K562 (cell line): ENCODE measurements at regions not wholly inside any gene's neighbourhood (a gene's known extent, or its start where the extent isn't known, plus 50 kb on each side); places are given as distances from the start of the nearest gene placed in this dataset.
A peak's percentile ranks its signal among the peaks of the same experiment; 100 is the strongest.

ENCODE experiments used
- ATAC-seq: fragments of 200-7000 bp; cut with Tn5 transposase; 3 replicates; pipeline ENCODE4 v1.9.1; 2020; ENCODE audit warnings: moderate library complexity
- BruUV-seq: library from RNA; stranded (reverse); fragments of 400-500 nt; replicated peaks from 2 replicates; lab custom pipeline; 2021; lab: Mats Ljungman, UMichigan
- CTCF ChIA-PET: fragments of 300-600 bp; formaldehyde crosslinking; extraction: SDS; loops from one replicate; lab custom pipeline; 2021; ENCODE audit warnings: low intra/inter-chr PET ratio; lab: Yijun Ruan, JAX
- POLR2A ChIA-PET: fragments of 300-600, 350-650 bp; sonication (Branson Sonifier 250); formaldehyde crosslinking; extraction: SDS; loops from one replicate; lab custom pipeline; 2021; ENCODE audit warnings: antibody characterized with exemption, inconsistent platforms; lab: Yijun Ruan, JAX
- DNase-seq, 4 experiments: peaks; one replicate each; pipeline versions ENCODE4 v3.0.0 to v3.0.0-alpha.2; 2011 to 2018; ENCODE audit warnings: low spot score in 3 of 4, mixed read lengths in 3 of 4; ENCODE audit errors: extremely low read depth in 1 of 4
- FAIRE-seq: peaks from 2 replicates; lab custom pipeline; 2011; peaks lifted over from hg19 to GRCh38; lab: Jason Lieb, UNC
- H2AFZ ChIP-seq: 2 replicates; pipeline ENCODE4 v1.6.0; 2011; ENCODE audit warnings: low read depth, low read length, control low read depth, inconsistent platforms
- H3K27ac ChIP-seq: fragments of 200-600 bp; 3 replicates; pipeline ENCODE4 v1.8.0; 2011; ENCODE audit warnings: low read depth, mild to moderate bottlenecking, control low read depth, inconsistent platforms, low read length, moderate library complexity, mixed read lengths; ENCODE audit errors: extremely low read depth
- H3K27me3 ChIP-seq, 2 experiments: fragments of 300-600 bp in 1 of 2; 2 replicates in 1 of 2; 3 replicates in 1 of 2; pipeline versions ENCODE4 v1.6.0 to v1.8.0; 2011; ENCODE audit warnings: inconsistent platforms in 2 of 2, low read length in 2 of 2, mild to moderate bottlenecking in 1 of 2, mixed read lengths in 1 of 2, moderate library complexity in 1 of 2; ENCODE audit not compliant: control insufficient read depth in 2 of 2, insufficient read depth in 2 of 2
- H3K36me3 ChIP-seq: fragments of 300-600 bp; 3 replicates; pipeline ENCODE4 v1.8.0; 2011; ENCODE audit warnings: mild to moderate bottlenecking, low read length, inconsistent platforms; ENCODE audit not compliant: control insufficient read depth, insufficient read depth
- H3K4me1 ChIP-seq, 2 experiments: fragments of 200-600 bp in 1 of 2; replicated peaks in 1 of 2; 2 replicates in 1 of 2; 3 replicates in 1 of 2; pipeline versions ENCODE4 v1.5.1 to v1.8.0; 2011; ENCODE audit warnings: inconsistent platforms in 2 of 2, low read length in 2 of 2, mild to moderate bottlenecking in 1 of 2, mixed read lengths in 1 of 2, moderate library complexity in 1 of 2; ENCODE audit not compliant: control insufficient read depth in 2 of 2, insufficient read depth in 2 of 2
- H3K4me2 ChIP-seq: 2 replicates; pipeline ENCODE4 v1.6.1; 2011; ENCODE audit warnings: low read length, control low read depth, inconsistent platforms, mixed read lengths; ENCODE audit not compliant: insufficient read depth
- H3K4me3 ChIP-seq: fragments of 200-600 bp; sonication (generic), shearing (Covaris generic); 2 replicates; pipeline ENCODE4 v1.5.1; 2016; ENCODE audit warnings: control low read depth, inconsistent platforms
- H3K79me2 ChIP-seq: fragments of 200-600 bp; 3 replicates; pipeline ENCODE4 v1.8.0; 2011; ENCODE audit warnings: low read length, inconsistent platforms; ENCODE audit not compliant: control insufficient read depth, insufficient read depth
- H3K9ac ChIP-seq, 2 experiments: 2 replicates each; pipeline versions ENCODE4 v1.6.0 to v1.6.1; 2011; ENCODE audit warnings: low read depth in 2 of 2, low read length in 2 of 2, control low read depth in 1 of 2, inconsistent platforms in 1 of 2, mild to moderate bottlenecking in 1 of 2, mixed read lengths in 1 of 2; ENCODE audit not compliant: insufficient read depth in 1 of 2
- H3K9me1 ChIP-seq: one replicate; pipeline ENCODE4 v1.6.0; 2011; ENCODE audit warnings: inconsistent platforms, mild to moderate bottlenecking, low read length, moderate library complexity; ENCODE audit not compliant: control insufficient read depth, insufficient read depth
- H3K9me3 ChIP-seq: replicated peaks from 2 replicates; pipeline ENCODE4 v1.5.1; 2011; ENCODE audit warnings: low read depth, low read length, inconsistent platforms; ENCODE audit not compliant: control insufficient read depth, insufficient read depth
- H4K20me1 ChIP-seq: replicated peaks from 2 replicates; pipeline ENCODE4 v1.6.1; 2011; ENCODE audit warnings: low read length, inconsistent platforms, mixed read lengths; ENCODE audit not compliant: control insufficient read depth, insufficient read depth
- ARID2 ChIP-seq: fragments of 450-650 bp; IDR thresholded peaks from 2 replicates; pipeline ENCODE4 v1.6.1; 2017; ENCODE audit warnings: antibody characterized with exemption, mild to moderate bottlenecking
- BMI1 ChIP-seq: fragments of 150-350 bp; IDR thresholded peaks from 2 replicates; pipeline ENCODE4 v1.6.1; 2014; ENCODE audit warnings: low read length
- FOXK1 ChIP-seq: sonication (generic); formaldehyde crosslinking; IDR thresholded peaks from 2 replicates; pipeline ENCODE4 v1.8.0; 2022; ENCODE audit warnings: missing genetic modification reagents, mild to moderate bottlenecking, borderline replicate concordance
- MED1 ChIP-seq: sonication (generic); formaldehyde crosslinking; IDR thresholded peaks from 2 replicates; pipeline ENCODE4 v1.8.1; 2023; ENCODE audit warnings: missing genetic modification reagents, borderline replicate concordance
- MYBL2 ChIP-seq, 2 experiments: fragments of 450-650 bp in 1 of 2; sonication (generic) in 1 of 2; formaldehyde crosslinking in 1 of 2; IDR thresholded peaks; 2 replicates each; pipeline versions ENCODE4 v1.6.1 to v1.8.1; 2017 to 2022; ENCODE audit warnings: borderline replicate concordance in 1 of 2, inconsistent platforms in 1 of 2, low read depth in 1 of 2, mild to moderate bottlenecking in 1 of 2, missing genetic modification reagents in 1 of 2, moderate library complexity in 1 of 2
- PRMT5 ChIP-seq: sonication (generic); formaldehyde crosslinking; IDR thresholded peaks from 2 replicates; pipeline ENCODE4 v1.5.0; 2020; ENCODE audit warnings: missing genetic modification reagents
- RAD21 ChIP-seq, 2 experiments: fragments of 250-450 bp in 1 of 2; fragments of 450-650 bp in 1 of 2; sonication (Bioruptor Pico) in 1 of 2; formaldehyde crosslinking in 1 of 2; IDR thresholded peaks in 1 of 2; conservative IDR thresholded peaks in 1 of 2; 2 replicates each; pipeline versions ENCODE4 v1.4.0 to v1.8.0; 2020 to 2022; ENCODE audit warnings: mild to moderate bottlenecking in 2 of 2, moderate library complexity in 1 of 2
- SIX5 ChIP-seq, 2 experiments: IDR thresholded peaks; 2 replicates each; pipeline ENCODE4 v1.6.1; 2011; ENCODE audit warnings: low read length in 2 of 2, borderline replicate concordance in 1 of 2, low read depth in 1 of 2, mild to moderate bottlenecking in 1 of 2, moderate library complexity in 1 of 2; ENCODE audit not compliant: insufficient read depth in 1 of 2
- ZNF324 ChIP-seq: fragments of 250-450 bp; sonication (Bioruptor Pico); IDR thresholded peaks from 2 replicates; pipeline ENCODE4 v1.4.0; 2020; ENCODE audit warnings: mild to moderate bottlenecking
- ZNF699 ChIP-seq: fragments of 250-450 bp; sonication (Bioruptor Pico); IDR thresholded peaks from 2 replicates; pipeline ENCODE4 v1.8.0; 2021; ENCODE audit warnings: mild to moderate bottlenecking, moderate library complexity; ENCODE audit not compliant: insufficient replicate concordance
- WGBS: fragments of 100-300 bp; shearing (Covaris generic); methylation state at CpG from one replicate; pipeline ENCODE4 v1.1.6; 2016; ENCODE audit warnings: low coverage, mixed read lengths; ENCODE audit not compliant: insufficient coverage; ENCODE audit errors: missing lambda C conversion rate; 5-methylcytosine and 5-hydroxymethylcytosine counted together
- in situ Hi-C: fragments of 300-500 bp; cut with MboI; formaldehyde crosslinking; loops from 4 replicates; pipeline ENCODE4 v1.15.0; 2018; ENCODE audit warnings: inconsistent platforms, mixed read lengths
- intact Hi-C: fragments of 100-400 bp; cut with micrococcal nuclease; formaldehyde crosslinking; loops from 2 replicates; pipeline ENCODE4 v1.14.2; 2022
- TF ChIP-seq, protein P1 (sequence below), 3 experiments: IDR thresholded peaks in 2 of 3; conservative IDR thresholded peaks in 1 of 3; 2 replicates each; pipeline ENCODE4 v1.5.1; 2011 to 2012; ENCODE audit warnings: low read length in 3 of 3, mild to moderate bottlenecking in 3 of 3, control low read depth in 2 of 3, improper control_type of control experiment in 1 of 3, inconsistent platforms in 1 of 3, low read depth in 1 of 3, mixed read lengths in 1 of 3, moderate library complexity in 1 of 3; ENCODE audit not compliant: insufficient read depth in 2 of 3

DNA sequence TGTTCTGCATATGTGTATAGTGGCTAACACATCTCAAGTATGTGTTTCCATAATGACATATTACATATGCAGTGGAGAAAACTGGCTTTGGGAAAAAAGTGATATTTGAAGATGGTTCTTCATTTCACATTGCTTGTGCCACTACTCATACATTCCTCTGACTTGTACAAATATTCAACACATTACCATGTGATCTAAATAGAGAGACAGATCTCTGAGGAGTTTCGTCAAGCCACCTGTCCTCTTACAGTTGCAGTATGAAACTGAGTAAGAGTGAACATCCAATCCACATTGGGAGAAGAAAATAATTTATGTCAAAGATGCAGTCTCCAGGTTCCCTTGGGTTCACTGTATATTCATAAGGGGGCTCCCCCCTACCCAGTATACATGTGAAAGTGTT, 123.9 kb downstream of the KDR start:
- Histone ChIP-seq H3K9me1 (no peaks in the 10 kb centered on the region), H3K4me1 (no peaks in the 10 kb centered on the region), H3K27ac (no peak overlapping the region), H3K9me3 (no peaks in the 10 kb centered on the region), H3K4me3 (no peak overlapping the region), H2AFZ (no peak overlapping the region), H3K79me2 (no peaks in the 10 kb centered on the region), H3K4me2 (no peak overlapping the region), H3K9ac (no peak overlapping the region), H3K36me3 (no peaks in the 10 kb centered on the region), H4K20me1 (no peaks in the 10 kb centered on the region), H3K27me3 (no peaks in the 10 kb centered on the region)
- no peak for TF ChIP-seq MED1
- no peak for TF ChIP-seq FOXK1
- CTCF ChIA-PET = no interaction called here
- no TSS peak for BruUV-seq
- in situ Hi-C loops (loop anchor here (10.0 kb wide), 1 partner anchor 733 kb away; no protein-coding TSS in a partner anchor), intact Hi-C loops (no loop called here)
- POLR2A ChIA-PET = no interaction called here
- ATAC-seq = no peak
- no peak for FAIRE-seq
- no peak for DNase-seq
- WGBS = 0% methylated on average over 1 of the region's 1 CpG

- no peaks in the 10 kb centered on the region for H3K36me3 ChIP-seq
- no TSS peak for BruUV-seq
- no peak overlapping the region for H3K4me2 ChIP-seq
- H3K79me2 ChIP-seq = no peaks in the 10 kb centered on the region
- no peak overlapping the region for H2AFZ ChIP-seq
- no peak for DNase-seq
- H4K20me1 ChIP-seq = no peaks in the 10 kb centered on the region
- no peaks in the 10 kb centered on the region for H3K4me1 ChIP-seq
- intact Hi-C loops = no loop called here
- no peaks in the 10 kb centered on the region for H3K9me1 ChIP-seq
- FAIRE-seq = no peak
- H3K27ac ChIP-seq = no peak overlapping the region
- ATAC-seq = no peak
- no peak overlapping the region for H3K9ac ChIP-seq
- in situ Hi-C loops = no loop called here
- POLR2A ChIA-PET = no interaction called here
- H3K4me3 ChIP-seq = no peak overlapping the region
- TF ChIP-seq ARID2 = no peak
- TF ChIP-seq SIX5 (IDR thresholded peaks at IDR 0.05; ENCODE audit: borderline replicate concordance in 1 of 2, insufficient read depth in 1 of 2, low read depth in 1 of 2, low read length in 2 of 2) = no peak
- TF ChIP-seq RAD21 (CRISPR knock-in tag; conservative IDR thresholded peaks at IDR 0.05 in 1 of 2, IDR thresholded peaks at IDR 0.05 in 1 of 2) = 0 out of 4 replicates have a peak, but pooled peaks of 1 of the 2 experiments have one; percentile 6
- no peak for TF ChIP-seq MYBL2 (IDR thresholded peaks at IDR 0.05; ENCODE audit: low read depth)
- TF ChIP-seq MYBL2 (CRISPR knock-in tag; IDR thresholded peaks at IDR 0.05; ENCODE audit: borderline replicate concordance) = no peak
- TF ChIP-seq PRMT5 = no peak
- TF ChIP-seq, protein P1, sequence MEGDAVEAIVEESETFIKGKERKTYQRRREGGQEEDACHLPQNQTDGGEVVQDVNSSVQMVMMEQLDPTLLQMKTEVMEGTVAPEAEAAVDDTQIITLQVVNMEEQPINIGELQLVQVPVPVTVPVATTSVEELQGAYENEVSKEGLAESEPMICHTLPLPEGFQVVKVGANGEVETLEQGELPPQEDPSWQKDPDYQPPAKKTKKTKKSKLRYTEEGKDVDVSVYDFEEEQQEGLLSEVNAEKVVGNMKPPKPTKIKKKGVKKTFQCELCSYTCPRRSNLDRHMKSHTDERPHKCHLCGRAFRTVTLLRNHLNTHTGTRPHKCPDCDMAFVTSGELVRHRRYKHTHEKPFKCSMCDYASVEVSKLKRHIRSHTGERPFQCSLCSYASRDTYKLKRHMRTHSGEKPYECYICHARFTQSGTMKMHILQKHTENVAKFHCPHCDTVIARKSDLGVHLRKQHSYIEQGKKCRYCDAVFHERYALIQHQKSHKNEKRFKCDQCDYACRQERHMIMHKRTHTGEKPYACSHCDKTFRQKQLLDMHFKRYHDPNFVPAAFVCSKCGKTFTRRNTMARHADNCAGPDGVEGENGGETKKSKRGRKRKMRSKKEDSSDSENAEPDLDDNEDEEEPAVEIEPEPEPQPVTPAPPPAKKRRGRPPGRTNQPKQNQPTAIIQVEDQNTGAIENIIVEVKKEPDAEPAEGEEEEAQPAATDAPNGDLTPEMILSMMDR (IDR thresholded peaks at IDR 0.05 in 2 of 3, conservative IDR thresholded peaks at IDR 0.05 in 1 of 3; ENCODE audit: insufficient read depth in 2 of 3, low read depth in 1 of 3, low read length in 3 of 3) = peak in 1 of 3 experiments; percentile 12; a peak in 1 of 6 replicates
- TF ChIP-seq BMI1 = no peak
- no peak for TF ChIP-seq ZNF699
- no peak for TF ChIP-seq ZNF324 (CRISPR knock-in tag)
- TF ChIP-seq, all 486 proteins: peak for 2
- H3K27me3 ChIP-seq = no peaks in the 10 kb centered on the region
- CTCF ChIA-PET = no interaction called here
- H3K9me3 ChIP-seq = no peaks in the 10 kb centered on the region
Observed at GRCh38 chr4:54999003-54999402, 126.4 kb downstream of the KDR start.
